Activated CD4-positive, alpha-beta T cell treated with anti-CD3 and anti-CD28 coated beads, Interleukin-2, Interleukin-4, amounts not matched to agents 100 ng/mL and 50 ng/mL, durations not matched to agents 16 hours and 8 hours (primary cell): ENCODE measurements at regions not wholly inside any gene's neighbourhood (a gene's known extent, or its start where the extent isn't known, plus 50 kb on each side); places are given as distances from the start of the nearest gene placed in this dataset.

Experiments
- DNase-seq: peaks from one replicate; pipeline ENCODE4 v3.0.0-alpha.2; 2020; ENCODE audit warnings: low spot score

GRCh38 chr20:42020316-42020715 is 402.1 kb upstream of the CHD6 start:
- no peak for DNase-seq

GRCh38 chr20:42018979-42019378 is 400.8 kb upstream of the CHD6 start:
- DNase-seq = no peak

DNA sequence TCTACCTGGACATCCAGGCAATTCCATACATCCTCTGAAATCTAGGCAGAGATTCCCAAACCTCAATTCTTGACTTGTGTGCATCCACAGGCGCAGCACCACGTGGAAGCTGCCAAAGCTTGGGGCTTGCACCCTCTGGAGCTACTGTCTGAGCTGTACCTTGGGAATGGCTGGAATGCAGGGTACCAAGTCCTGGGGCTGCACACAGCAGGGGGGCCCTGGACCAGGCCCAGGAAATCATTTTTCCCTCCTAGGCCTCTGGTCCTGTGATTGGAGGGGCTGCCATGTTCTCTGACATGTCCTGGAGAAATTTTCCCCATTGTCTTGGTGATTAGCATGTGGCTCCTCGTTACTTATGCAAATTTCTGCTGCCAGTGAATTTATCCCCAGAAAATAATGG is 391.9 kb upstream of the CHD6 start:
- DNase-seq = no peak

DNA sequence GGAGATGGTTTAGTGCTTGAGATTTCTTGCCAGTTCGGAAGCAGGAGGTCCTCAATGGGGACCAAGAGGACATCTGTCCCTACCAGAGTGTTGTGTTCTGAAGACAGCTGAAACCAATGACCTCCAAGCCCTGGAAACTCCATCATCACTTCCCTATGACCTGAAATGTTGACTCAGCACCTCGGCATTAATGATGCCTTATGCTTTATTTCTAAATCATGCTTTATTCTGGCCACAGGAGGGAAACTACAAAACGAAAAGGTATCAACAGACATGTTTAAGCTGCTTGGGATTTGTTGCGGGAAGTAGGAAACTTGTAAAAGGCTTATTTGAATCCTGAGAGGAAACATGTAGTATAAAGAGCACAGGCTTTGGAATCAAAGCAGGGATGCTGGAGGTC is 389.1 kb upstream of the CHD6 start:
- DNase-seq = no peak

- no peak for DNase-seq
Observed at GRCh38 chr20:42005211-42005610, 387.0 kb upstream of the CHD6 start.

DNA sequence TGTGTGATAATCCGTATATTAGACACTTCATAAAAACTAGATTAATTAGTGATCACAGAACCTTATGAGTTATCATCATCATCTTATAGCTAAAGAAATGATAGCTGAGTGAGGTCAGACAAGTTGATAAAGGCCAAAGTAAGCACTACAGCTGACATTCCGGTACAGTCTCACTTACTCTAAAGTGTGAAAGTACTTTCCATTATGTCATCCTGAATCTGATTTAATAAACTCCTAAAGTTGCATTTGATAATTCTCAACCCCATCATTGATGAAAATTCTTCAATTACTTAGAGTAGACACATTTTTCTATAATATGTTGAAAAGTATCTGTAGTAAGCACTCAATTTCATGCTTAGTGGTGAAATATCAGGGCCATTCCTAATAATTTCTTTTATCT is 385.2 kb upstream of the CHD6 start:
- no peak for DNase-seq

GRCh38 chr20:41998539-41999341 is 380.6 kb upstream of the CHD6 start:
- DNase-seq = no peak

- no peak for DNase-seq
Observed at GRCh38 chr20:41996951-41997350, 378.8 kb upstream of the CHD6 start.

DNA sequence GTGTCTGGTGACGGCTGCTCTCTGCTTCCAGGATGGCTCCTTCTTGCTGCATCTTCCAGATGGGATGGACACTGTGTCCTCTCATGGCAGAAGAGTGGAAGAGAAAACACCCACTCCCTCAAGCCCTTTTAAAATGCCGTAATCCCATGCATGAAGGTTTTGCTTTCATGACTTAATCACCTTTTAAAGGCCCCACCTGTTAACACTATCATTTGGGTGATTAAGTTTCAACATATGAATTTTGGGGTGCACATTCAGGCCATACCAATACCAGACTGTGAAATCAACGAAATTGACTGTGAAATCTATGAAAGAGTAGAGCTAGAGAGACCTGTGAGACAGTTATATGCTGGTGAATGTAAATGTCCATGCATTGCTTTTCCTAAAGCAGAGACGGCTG is 374.3 kb upstream of the CHD6 start:
- no peak for DNase-seq

DNA sequence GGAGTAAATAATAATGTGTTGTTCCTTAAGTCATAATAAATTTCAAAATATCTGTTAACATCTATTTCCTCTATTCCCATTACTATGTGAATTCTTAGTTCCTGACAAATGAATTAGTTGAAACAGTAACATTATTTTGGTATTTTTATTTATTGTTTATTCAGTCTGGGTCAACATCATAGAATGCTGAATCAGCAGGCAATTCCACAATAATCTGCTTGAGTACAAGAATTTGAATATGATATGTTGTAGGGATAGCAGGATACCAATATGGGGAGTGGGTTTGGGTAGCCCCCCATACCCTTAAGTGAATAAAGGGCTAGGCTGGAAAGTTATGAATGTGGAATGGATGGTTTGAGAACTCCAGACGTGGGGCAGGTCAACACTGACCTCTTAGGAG is 373.2 kb upstream of the CHD6 start:
- no peak for DNase-seq

DNA sequence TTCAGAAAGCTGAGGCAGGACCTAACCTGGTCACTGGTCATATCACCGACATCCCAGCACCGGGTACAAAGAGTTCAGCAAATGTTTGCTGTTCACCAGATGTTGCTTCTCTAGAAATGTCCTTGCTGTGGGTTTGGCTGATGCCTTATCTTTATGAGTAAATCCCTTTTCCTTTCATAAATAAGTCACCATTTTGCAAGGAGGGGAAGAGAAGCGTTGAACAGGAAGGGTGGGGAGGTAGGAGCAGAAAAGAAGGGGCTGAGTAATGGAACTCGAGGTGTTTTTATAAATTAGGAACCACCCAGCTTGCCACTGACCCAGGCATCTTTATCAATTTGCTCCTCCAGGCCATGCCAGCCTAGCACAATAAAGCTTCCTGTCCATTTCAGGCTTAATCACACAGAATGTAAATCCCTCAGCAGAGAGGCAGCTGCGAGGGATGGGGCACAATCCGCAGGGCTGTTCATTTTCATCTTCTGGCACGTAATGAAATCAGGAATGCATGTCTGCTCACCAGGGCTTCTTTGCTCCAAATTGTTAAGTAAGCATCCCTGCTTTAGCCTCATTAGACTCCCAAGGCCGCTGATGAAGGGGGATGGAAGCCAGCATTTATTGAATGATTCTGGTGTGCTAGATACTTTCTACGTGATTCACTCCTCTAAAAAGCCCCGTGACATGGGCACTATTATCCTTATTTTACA is 371.9 kb upstream of the CHD6 start:
- DNase-seq = no peak

- DNase-seq = no peak
Observed at GRCh38 chr20:41989039-41989679, 371.0 kb upstream of the CHD6 start.

DNA sequence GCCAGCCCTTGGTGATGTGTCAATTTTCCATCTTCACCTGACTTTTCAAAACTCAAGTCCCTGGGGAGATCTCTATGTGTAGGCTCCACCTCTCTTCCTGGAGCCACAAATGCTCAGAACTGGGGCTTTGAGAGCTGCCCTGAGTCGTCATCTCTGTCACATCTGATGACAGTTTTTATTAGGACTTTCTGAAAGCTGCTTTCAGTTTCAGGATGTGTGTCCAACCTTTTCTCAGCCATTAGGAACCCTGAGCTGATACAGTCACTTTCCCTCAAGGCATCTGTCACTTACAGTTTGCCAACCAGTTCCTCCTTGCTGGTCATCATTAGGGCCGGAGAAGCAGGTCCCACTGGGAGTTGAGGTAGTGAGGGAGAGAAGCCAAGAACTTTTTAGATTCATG is 365.9 kb upstream of the CHD6 start:
- DNase-seq = peak; percentile 1

DNA sequence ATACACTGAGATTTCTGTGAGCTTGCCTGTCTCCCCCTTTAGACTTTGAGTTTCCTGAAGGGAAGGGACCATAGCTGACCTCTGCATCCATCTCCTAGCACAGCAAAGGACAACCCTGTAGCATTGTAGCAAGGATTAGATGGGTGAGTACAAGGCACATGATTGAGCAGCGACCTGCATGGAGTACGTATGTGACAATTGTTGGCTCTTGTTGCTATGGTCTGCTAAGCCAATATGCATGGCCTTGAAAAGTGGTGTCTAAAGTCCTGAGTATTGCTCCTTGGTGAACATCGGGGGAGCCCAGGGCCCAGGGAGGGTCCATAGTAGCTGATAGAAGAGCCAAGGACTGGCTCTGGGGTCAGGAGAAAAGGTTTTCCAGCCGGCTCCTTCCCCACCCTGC is 365.0 kb upstream of the CHD6 start:
- no peak for DNase-seq

DNA sequence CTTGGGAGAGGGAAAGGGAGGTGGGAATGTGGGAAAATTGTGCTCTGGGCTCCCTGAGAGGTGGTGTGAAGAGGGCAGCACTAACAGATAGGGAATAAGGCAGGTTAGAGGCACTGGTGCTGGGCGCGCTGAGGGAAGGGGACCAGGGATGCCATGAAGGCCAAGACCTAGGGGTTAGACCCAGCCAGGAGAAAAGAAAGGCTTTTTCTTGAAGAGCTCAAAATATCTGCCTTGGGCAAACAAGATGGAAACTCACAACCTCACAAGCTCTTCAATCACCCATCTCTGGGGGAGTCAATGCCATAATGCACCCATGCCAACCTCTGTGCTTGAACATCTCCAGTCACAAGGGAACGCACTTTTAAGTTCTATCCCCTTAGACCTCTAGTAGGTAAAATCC is 363.6 kb upstream of the CHD6 start:
- DNase-seq = no peak

DNA sequence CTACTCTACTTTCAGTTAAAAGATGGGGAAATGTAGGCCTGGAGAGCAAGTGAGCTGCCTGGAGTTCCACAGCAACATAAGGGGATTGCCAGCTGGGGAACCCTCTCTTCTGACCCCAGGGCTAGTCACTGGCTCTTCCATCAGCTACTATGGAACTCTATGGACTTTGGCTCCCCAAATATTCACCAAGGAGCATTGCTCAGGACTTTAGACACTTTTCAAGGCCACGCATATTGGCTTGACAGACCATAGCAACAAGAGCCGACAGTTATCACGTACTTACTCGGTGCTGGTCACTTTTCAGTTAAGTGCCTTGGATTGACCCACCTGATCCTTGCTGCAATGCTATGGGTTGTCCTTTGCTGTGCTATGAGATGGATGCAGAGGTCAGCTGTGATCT is 360.7 kb upstream of the CHD6 start:
- DNase-seq = no peak

DNA sequence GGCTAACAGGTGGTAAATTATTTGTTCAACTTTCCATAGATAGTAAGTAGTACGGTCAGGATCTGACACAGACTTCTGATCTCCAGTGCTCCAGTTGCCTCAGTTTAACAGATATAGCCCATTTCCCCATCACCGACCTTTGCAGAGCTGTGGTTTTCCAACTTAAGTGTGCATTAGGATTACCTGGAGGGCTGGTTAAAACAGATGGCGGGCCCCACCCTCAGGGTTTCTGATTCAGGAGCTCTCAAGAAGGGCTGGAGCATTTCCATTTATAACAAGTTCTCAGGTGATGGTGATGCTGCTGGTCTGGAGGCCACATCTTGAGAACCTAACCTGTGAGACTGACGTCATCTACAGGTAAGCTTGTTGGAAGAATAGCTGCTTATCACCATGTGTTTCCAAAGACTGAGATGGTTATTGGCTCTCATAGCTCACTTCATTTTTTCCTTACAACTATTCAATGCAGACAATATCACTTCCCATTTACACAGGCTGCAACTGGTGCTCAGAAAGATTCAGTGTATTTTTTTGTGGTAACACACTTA is 360.1 kb upstream of the CHD6 start:
- DNase-seq = no peak

DNA sequence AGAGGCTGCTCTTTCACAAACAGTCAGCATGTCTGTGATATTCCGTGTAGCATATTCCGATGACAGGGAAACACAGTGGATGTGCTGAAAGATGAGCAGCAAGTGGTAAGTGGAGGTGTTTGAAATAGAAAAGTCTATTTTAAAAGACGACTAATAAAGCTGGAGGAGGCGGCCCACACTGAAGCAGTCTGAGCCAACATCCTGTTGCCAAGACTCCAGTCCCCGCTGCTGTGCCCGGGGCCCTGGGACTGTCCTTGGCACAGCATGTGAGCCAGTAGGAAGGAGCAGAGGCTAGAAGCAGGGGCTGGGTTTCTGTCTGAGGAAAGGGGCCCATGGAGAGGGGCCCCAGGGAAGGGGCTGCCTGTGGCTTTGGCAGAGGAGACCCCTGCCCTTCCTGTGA is 351.5 kb upstream of the CHD6 start:
- DNase-seq = no peak

DNA sequence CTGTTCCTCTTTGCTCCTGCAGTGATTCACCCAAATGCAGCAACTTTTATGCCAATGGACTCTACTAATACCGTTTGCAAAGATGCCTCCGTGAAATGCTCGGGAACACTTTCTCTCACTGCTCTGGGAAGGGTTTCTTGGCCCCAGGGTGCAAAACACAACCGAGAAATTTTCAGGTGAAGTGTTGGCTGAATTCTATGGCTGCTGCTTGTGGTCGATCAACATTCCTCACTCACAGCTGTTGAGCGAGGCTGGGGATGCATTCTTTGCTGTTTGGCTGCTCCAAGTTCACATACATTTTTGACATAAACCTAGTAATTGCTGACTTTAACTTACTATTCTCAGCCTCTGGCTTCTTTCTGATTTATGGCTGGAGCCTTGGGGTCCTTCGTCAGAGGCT is 342.0 kb upstream of the CHD6 start:
- DNase-seq = no peak

- DNase-seq = no peak
Observed at GRCh38 chr20:41958391-41958790, 340.2 kb upstream of the CHD6 start.

- DNase-seq = peak; percentile 2
Observed at GRCh38 chr20:41956338-41957074, 338.3 kb upstream of the CHD6 start.

DNA sequence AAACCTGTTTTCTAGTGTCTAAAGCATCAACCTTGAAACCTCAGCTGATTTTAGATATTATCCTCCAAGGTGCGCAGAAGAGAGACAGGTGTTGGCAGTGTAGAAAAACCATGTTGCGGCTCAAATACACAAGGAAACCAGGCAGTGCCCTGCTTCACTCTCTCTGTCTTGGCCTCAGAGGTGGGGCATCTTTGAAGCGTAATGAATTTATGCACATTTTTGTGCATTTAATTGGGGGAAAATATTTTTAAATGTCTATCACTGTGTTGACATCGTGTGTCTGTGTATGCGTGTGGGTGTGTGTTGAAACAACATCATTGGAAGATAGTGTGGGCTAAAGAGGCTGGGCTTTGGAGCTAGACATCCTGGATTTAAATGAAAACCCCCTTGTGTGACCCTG is 334.0 kb upstream of the CHD6 start:
- no peak for DNase-seq
